ENCODE measurements at regions not wholly inside any gene's neighbourhood (a gene's known extent, or its start where the extent isn't known, plus 50 kb on each side); places are given as distances from the start of the nearest gene placed in this dataset.

GRCh38 chr7:13068032-13068431 lies 380.6 kb downstream of the ARL4A start:
- TF ChIP-seq POLR2A (IDR thresholded peaks at IDR 0.05; ENCODE audit: low read depth, low read length) (no peak), TAF1 (IDR thresholded peaks at IDR 0.05; ENCODE audit: borderline replicate concordance, low read depth, low read length) (no peak)

Measured in GM12892 (cell line).